Tibial artery (tissue), 4 donors: ENCODE measurements at regions not wholly inside any gene's neighbourhood (a gene's known extent, or its start where the extent isn't known, plus 50 kb on each side); places are given as distances from the start of the nearest gene placed in this dataset.

ENCODE experiments used
- DNase-seq, 2 donors: peaks; one replicate each; pipeline ENCODE4 v3.0.0-alpha.2; 2019
- H3K27ac ChIP-seq, 2 donors: fragments of 200-600 bp; sonication (generic) in 1 of 2; 1 replicate in 1 of 2; 2 replicates in 1 of 2; pipeline ENCODE4 v1.5.1; 2018 to 2019; ENCODE audit warnings: mild to moderate bottlenecking in 1 of 2
- H3K27me3 ChIP-seq, 2 donors: fragments of 200-600 bp; sonication (generic) in 1 of 2; one replicate each; pipeline versions ENCODE4 v1.5.1 to v1.6.0; 2016 to 2019
- H3K36me3 ChIP-seq, 3 donors: fragments of 200-600 bp; sonication (generic) in 2 of 3; one replicate each; pipeline ENCODE4 v1.5.1; 2016 to 2019; ENCODE audit warnings: mild to moderate bottlenecking in 2 of 3
- H3K4me1 ChIP-seq, 4 donors: fragments of 200-600 bp; sonication (generic) in 2 of 4; 1 replicate in 3 of 4; 2 replicates in 1 of 4; pipeline ENCODE4 v1.5.1; 2016 to 2019
- H3K4me3 ChIP-seq, 2 donors: fragments of 200-600 bp; sonication (generic) in 1 of 2; 1 replicate in 1 of 2; 2 replicates in 1 of 2; pipeline ENCODE4 v1.5.1; 2018 to 2019; ENCODE audit warnings: mild to moderate bottlenecking in 2 of 2
- H3K9me3 ChIP-seq, 3 donors: fragments of 200-600 bp; sonication (generic) in 1 of 3; one replicate each; pipeline ENCODE4 v1.5.1; 2016 to 2019
- intact Hi-C: fragments of 100-400 bp; cut with DNase I; formaldehyde crosslinking; loops from one replicate; pipeline ENCODE4 v1.15.0; 2023; ENCODE audit warnings: low total_unique reads
- TF ChIP-seq, protein P1 (sequence below), 2 experiments: fragments of 200-600 bp in 1 of 2; fragments of 450-650 bp in 1 of 2; IDR thresholded peaks; one replicate each; pipeline ENCODE4 v1.5.1; 2017 to 2019; ENCODE audit warnings: antibody characterized with exemption in 2 of 2, mild to moderate bottlenecking in 1 of 2, moderate library complexity in 1 of 2

- DNase-seq: no peak
- TF ChIP-seq, protein P1, sequence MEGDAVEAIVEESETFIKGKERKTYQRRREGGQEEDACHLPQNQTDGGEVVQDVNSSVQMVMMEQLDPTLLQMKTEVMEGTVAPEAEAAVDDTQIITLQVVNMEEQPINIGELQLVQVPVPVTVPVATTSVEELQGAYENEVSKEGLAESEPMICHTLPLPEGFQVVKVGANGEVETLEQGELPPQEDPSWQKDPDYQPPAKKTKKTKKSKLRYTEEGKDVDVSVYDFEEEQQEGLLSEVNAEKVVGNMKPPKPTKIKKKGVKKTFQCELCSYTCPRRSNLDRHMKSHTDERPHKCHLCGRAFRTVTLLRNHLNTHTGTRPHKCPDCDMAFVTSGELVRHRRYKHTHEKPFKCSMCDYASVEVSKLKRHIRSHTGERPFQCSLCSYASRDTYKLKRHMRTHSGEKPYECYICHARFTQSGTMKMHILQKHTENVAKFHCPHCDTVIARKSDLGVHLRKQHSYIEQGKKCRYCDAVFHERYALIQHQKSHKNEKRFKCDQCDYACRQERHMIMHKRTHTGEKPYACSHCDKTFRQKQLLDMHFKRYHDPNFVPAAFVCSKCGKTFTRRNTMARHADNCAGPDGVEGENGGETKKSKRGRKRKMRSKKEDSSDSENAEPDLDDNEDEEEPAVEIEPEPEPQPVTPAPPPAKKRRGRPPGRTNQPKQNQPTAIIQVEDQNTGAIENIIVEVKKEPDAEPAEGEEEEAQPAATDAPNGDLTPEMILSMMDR (IDR thresholded peaks at IDR 0.05): no peak
- Histone ChIP-seq H3K27ac (no peak overlapping the region), H3K27me3 (no peaks in the 10 kb centered on the region), H3K9me3 (no peaks in the 10 kb centered on the region), H3K4me1 (peaks cover 3 to 57% (median 34%) of the 10 kb centered on the region in 4 donors), H3K4me3 (no peak overlapping the region), H3K36me3 (no peaks in the 10 kb centered on the region)
- intact Hi-C loops: loop anchor here (10.0 kb wide), 1 partner anchor 99 kb away; no protein-coding TSS in a partner anchor
These were observed 50.4 kb upstream of the RAPH1 start for GRCh38 chr2:203585516-203585915.

DNA sequence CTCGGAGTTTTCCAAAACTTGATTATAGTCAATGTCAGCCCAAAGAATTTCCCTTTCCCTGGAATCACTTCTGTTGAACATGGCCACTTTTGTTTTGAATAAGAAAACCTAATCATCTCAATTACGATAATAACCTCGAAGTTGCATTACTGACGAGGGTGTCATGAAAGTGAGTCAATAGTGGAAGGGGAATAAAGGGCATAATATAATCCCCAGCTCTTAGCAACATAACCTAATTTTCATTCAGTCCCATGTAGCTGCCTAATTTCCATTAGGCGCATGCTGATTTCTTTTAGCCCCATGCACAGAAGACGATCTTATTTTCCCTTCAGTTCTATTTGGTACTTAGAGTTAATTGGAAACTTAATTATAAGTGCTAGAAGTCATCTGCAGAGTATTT lies 51.1 kb upstream of the RAPH1 start:
- peaks cover 3 to 53% (median 32%) of the 10 kb centered on the region in 4 donors for H3K4me1 ChIP-seq
- intact Hi-C loops: loop anchor here (10.0 kb wide), 1 partner anchor 99 kb away; no protein-coding TSS in a partner anchor

DNA sequence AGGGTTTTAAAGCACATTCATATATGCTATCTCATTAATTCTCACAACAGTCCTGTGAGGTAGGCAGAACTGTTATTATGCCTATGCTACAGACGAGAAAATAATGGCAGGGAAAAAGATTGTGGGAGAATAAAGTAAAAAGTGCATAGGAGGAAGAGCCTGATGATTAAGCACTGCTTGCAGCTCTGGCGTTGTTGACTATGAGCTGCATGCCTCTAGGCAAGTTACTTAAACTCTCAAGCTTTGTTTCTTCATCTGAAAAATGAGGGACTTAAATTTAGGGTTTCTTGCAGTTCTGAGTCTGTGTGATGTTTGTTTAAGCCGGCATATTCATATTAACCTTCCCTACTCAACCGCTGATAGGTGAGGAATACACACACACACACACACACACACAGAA lies 51.6 kb upstream of the RAPH1 start:
- TF ChIP-seq, protein P1 (IDR thresholded peaks at IDR 0.05): no peak
- peaks cover 3 to 53% (median 33%) of the 10 kb centered on the region in 4 donors for H3K4me1 ChIP-seq
- no peak overlapping the region for H3K4me3 ChIP-seq
- H3K36me3 ChIP-seq: no peaks in the 10 kb centered on the region
- no peaks in the 10 kb centered on the region for H3K27me3 ChIP-seq
- intact Hi-C loops: loop anchor here (10.0 kb wide), 1 partner anchor 98 kb away; no protein-coding TSS in a partner anchor
- DNase-seq: no peak
- H3K9me3 ChIP-seq: no peaks in the 10 kb centered on the region
- H3K27ac ChIP-seq: no peak overlapping the region

More for the DNA sequence above, 51.1 kb upstream of the RAPH1 start:
- Histone ChIP-seq H3K4me3 (no peak overlapping the region), H3K27me3 (no peaks in the 10 kb centered on the region), H3K36me3 (no peaks in the 10 kb centered on the region), H3K9me3 (no peaks in the 10 kb centered on the region), H3K27ac (no peak overlapping the region)
- no peak for DNase-seq
- TF ChIP-seq, protein P1 (IDR thresholded peaks at IDR 0.05): no peak

DNA sequence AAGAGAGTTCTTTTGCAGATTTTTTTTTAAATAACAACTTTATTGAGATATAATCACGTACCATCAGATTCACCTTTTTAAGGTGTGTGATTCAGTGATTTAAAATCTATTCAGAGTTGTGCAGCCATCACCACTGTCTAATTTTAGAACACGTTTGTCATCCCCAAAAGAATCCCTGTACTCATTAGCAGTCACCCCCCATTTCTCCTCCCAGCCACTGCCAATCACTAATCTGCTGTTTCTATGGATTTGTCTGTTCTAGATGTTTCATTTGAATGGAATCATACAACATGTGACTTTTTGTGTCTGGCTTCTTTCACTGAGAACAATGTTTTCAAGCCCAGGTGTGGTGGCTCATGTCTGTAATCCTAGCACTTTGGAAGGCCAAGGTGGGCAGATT lies 55.4 kb upstream of the RAPH1 start:
- Histone ChIP-seq H3K27ac (no peak overlapping the region), H3K36me3 (no peaks in the 10 kb centered on the region), H3K4me1 (peaks cover 0 to 36% (median 13%) of the 10 kb centered on the region in 4 donors), H3K27me3 (no peaks in the 10 kb centered on the region), H3K4me3 (no peak overlapping the region), H3K9me3 (no peaks in the 10 kb centered on the region)
- DNase-seq: no peak
- TF ChIP-seq, protein P1 (IDR thresholded peaks at IDR 0.05): no peak
- intact Hi-C loops: no loop called here

GRCh38 chr2:203591642-203592041 lies 56.5 kb upstream of the RAPH1 start:
- H3K27me3 ChIP-seq: no peaks in the 10 kb centered on the region
- intact Hi-C loops: no loop called here
- H3K36me3 ChIP-seq: no peaks in the 10 kb centered on the region
- peak overlapping the region; percentile 15 to 25 for H3K27ac ChIP-seq
- no peak overlapping the region for H3K4me3 ChIP-seq
- H3K4me1 ChIP-seq: peaks cover 0 to 27% (median 17%) of the 10 kb centered on the region in 4 donors
- no peak for DNase-seq
- TF ChIP-seq, protein P1 (IDR thresholded peaks at IDR 0.05): no peak
- H3K9me3 ChIP-seq: no peaks in the 10 kb centered on the region

DNA sequence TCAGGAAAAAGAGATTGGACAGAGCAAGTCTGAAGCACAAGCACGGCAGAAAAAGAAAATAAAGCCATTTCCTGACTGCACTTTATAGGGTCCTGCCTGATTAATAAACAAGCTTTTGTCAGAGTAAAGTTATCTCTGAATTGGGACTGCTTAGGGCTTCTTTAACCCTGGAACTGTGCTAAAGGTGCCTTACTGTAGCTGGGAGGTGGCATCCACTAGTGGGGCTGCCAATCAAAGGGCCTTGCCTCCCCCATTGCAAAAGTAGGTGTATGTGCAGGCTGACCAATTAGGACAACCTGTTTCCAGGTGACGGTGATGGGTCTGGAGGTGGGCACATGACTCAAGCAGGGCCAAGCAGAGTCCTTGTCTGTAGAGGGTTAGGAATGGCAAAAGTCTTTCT lies 57.4 kb upstream of the RAPH1 start:
- Histone ChIP-seq H3K4me1 (peaks cover 0 to 26% (median 17%) of the 10 kb centered on the region in 4 donors), H3K4me3 (no peak overlapping the region), H3K9me3 (no peaks in the 10 kb centered on the region), H3K27me3 (no peaks in the 10 kb centered on the region), H3K27ac (peak overlapping the region; percentile 15 to 25), H3K36me3 (no peaks in the 10 kb centered on the region)
- TF ChIP-seq, protein P1 (IDR thresholded peaks at IDR 0.05): no peak
- DNase-seq: no peak
- intact Hi-C loops: no loop called here
